IMR-90 (cell line): ENCODE measurements at regions not wholly inside any gene's neighbourhood (a gene's known extent, or its start where the extent isn't known, plus 50 kb on each side); places are given as distances from the start of the nearest gene placed in this dataset.

ENCODE experiments used
- ATAC-seq: fragments of 200-7000 bp; cut with Tn5 transposase; 2 replicates; pipeline ENCODE4 v1.9.1; 2020; ENCODE audit warnings: low read depth, mild to moderate bottlenecking, moderate library complexity
- BruUV-seq: library from RNA; stranded (reverse); fragments of 400-500 nt; replicated peaks from 2 replicates; lab custom pipeline; 2021; lab: Mats Ljungman, UMichigan
- CTCF ChIA-PET: fragments of 300-600 bp; formaldehyde crosslinking; extraction: SDS; loops from one replicate; lab custom pipeline; 2021; ENCODE audit warnings: antibody characterized with exemption; lab: Yijun Ruan, JAX
- POLR2A ChIA-PET: fragments of 300-600 bp; sonication (Branson Sonifier 250); formaldehyde crosslinking; loops from one replicate; lab custom pipeline; 2022; ENCODE audit warnings: antibody characterized with exemption; ENCODE audit not compliant: unreplicated experiment; lab: Charles Lee
- DNase-seq: peaks from one replicate; pipeline ENCODE4 v3.0.0; 2013
- H2AFZ ChIP-seq: replicated peaks from 2 replicates; pipeline ENCODE3; 2013; ENCODE audit warnings: low read length, mild to moderate bottlenecking; ENCODE audit not compliant: poor library complexity
- H2AK5ac ChIP-seq: 2 replicates; pipeline ENCODE4 v1.6.1; 2013; ENCODE audit warnings: low read depth, low read length, inconsistent platforms
- H2AK9ac ChIP-seq: replicated peaks from 2 replicates; pipeline ENCODE3; 2013; ENCODE audit warnings: mild to moderate bottlenecking, low read depth, low read length, moderate library complexity; ENCODE audit not compliant: poor library complexity
- H2BK120ac ChIP-seq: 2 replicates; pipeline ENCODE4 v1.6.1; 2013; ENCODE audit warnings: low read depth, low read length, inconsistent platforms
- H2BK15ac ChIP-seq: 3 replicates; pipeline ENCODE4 v1.6.1; 2013; ENCODE audit warnings: low read depth, low read length, inconsistent platforms
- H2BK20ac ChIP-seq: 2 replicates; pipeline ENCODE4 v1.6.1; 2013; ENCODE audit warnings: low read depth, mild to moderate bottlenecking, inconsistent platforms, low read length, moderate library complexity
- H2BK5ac ChIP-seq: 2 replicates; pipeline ENCODE4 v1.6.1; 2013; ENCODE audit warnings: mild to moderate bottlenecking, low read depth, low read length, inconsistent platforms; ENCODE audit not compliant: poor library complexity, severe bottlenecking
- H3K14ac ChIP-seq: replicated peaks from 2 replicates; pipeline ENCODE4 v1.6.1; 2013; ENCODE audit warnings: low read depth, low read length, inconsistent platforms
- H3K18ac ChIP-seq: 2 replicates; pipeline ENCODE4 v1.6.1; 2013; ENCODE audit warnings: low read depth, low read length, control low read depth
- H3K23ac ChIP-seq: 2 replicates; pipeline ENCODE4 v1.6.1; 2013; ENCODE audit warnings: low read depth, low read length, inconsistent platforms
- H3K27ac ChIP-seq: 2 replicates; pipeline ENCODE4 v1.5.1; 2013; ENCODE audit warnings: mild to moderate bottlenecking, control low read depth, low read length; ENCODE audit not compliant: insufficient read depth
- H3K27me3 ChIP-seq: 2 replicates; pipeline ENCODE4 v1.6.1; 2013; ENCODE audit warnings: low read length; ENCODE audit not compliant: control insufficient read depth, insufficient read depth
- H3K36me3 ChIP-seq: 2 replicates; pipeline ENCODE4 v1.6.1; 2013; ENCODE audit warnings: low read length, mixed read lengths; ENCODE audit not compliant: control insufficient read depth, insufficient read depth
- H3K4ac ChIP-seq: 2 replicates; pipeline ENCODE4 v1.6.1; 2013; ENCODE audit warnings: low read depth, low read length, inconsistent platforms
- H3K4me1 ChIP-seq: 2 replicates; pipeline ENCODE4 v1.6.1; 2013; ENCODE audit warnings: low read length, mixed read lengths; ENCODE audit not compliant: control insufficient read depth, insufficient read depth
- H3K4me2 ChIP-seq: 2 replicates; pipeline ENCODE4 v1.6.1; 2013; ENCODE audit warnings: low read depth, mild to moderate bottlenecking, control low read depth, low read length, moderate library complexity
- H3K4me3 ChIP-seq: 2 replicates; pipeline ENCODE4 v1.5.1; 2013; ENCODE audit warnings: low read depth, mild to moderate bottlenecking, control low read depth, low read length, moderate library complexity; ENCODE audit not compliant: insufficient read depth
- H3K56ac ChIP-seq: 2 replicates; pipeline ENCODE4 v1.6.1; 2013; ENCODE audit warnings: low read length, inconsistent platforms; ENCODE audit not compliant: insufficient read depth; ENCODE audit errors: extremely low read depth
- H3K79me1 ChIP-seq, 2 experiments: 2 replicates each; pipeline ENCODE4 v1.6.1; 2013; ENCODE audit warnings: low read length in 2 of 2, inconsistent platforms in 1 of 2, low read depth in 1 of 2
- H3K9ac ChIP-seq: 2 replicates; pipeline ENCODE4 v1.6.1; 2013; ENCODE audit warnings: low read depth, low read length, control low read depth
- H3K9me1 ChIP-seq: 2 replicates; pipeline ENCODE4 v1.6.1; 2013; ENCODE audit warnings: low read length, inconsistent platforms; ENCODE audit not compliant: insufficient read depth
- H3K9me3 ChIP-seq: 2 replicates; pipeline ENCODE4 v1.6.1; 2013; ENCODE audit warnings: low read length; ENCODE audit not compliant: control insufficient read depth, insufficient read depth
- H4K20me1 ChIP-seq: 2 replicates; pipeline ENCODE4 v1.6.1; 2013; ENCODE audit warnings: low read length, inconsistent platforms; ENCODE audit not compliant: insufficient read depth
- H4K5ac ChIP-seq: 2 replicates; pipeline ENCODE4 v1.6.1; 2013; ENCODE audit warnings: mild to moderate bottlenecking, low read depth, low read length, control low read depth
- H4K8ac ChIP-seq, 2 experiments: 2 replicates each; pipeline ENCODE4 v1.6.1; 2013; ENCODE audit warnings: low read depth in 2 of 2, low read length in 2 of 2, control low read depth in 1 of 2, inconsistent platforms in 1 of 2
- H4K91ac ChIP-seq: 2 replicates; pipeline ENCODE4 v1.6.1; 2013; ENCODE audit warnings: low read depth, low read length, inconsistent platforms; ENCODE audit not compliant: insufficient read depth
- BHLHE40 ChIP-seq: fragments of 150-350 bp; IDR thresholded peaks from 2 replicates; pipeline ENCODE4 v1.6.1; 2016; ENCODE audit warnings: mild to moderate bottlenecking, low read depth, low read length
- CEBPB ChIP-seq: IDR thresholded peaks from 2 replicates; pipeline ENCODE4 v1.6.1; 2012; ENCODE audit warnings: low read depth, low read length, improper control_type of control experiment
- CHD1 ChIP-seq: IDR thresholded peaks from 2 replicates; pipeline ENCODE4 v1.6.1; 2012; ENCODE audit warnings: low read depth, low read length, improper control_type of control experiment
- MXI1 ChIP-seq: IDR thresholded peaks from 2 replicates; pipeline ENCODE4 v1.6.1; 2012; ENCODE audit warnings: low read depth, mild to moderate bottlenecking, low read length, moderate library complexity, borderline replicate concordance
- POLR2A ChIP-seq: IDR thresholded peaks from 2 replicates; pipeline ENCODE4 v1.6.1; 2012; ENCODE audit warnings: mild to moderate bottlenecking, low read depth, low read length
- RAD21 ChIP-seq: IDR thresholded peaks from 2 replicates; pipeline ENCODE4 v1.6.1; 2012; ENCODE audit warnings: low read length, improper control_type of control experiment
- RCOR1 ChIP-seq: IDR thresholded peaks from 2 replicates; pipeline ENCODE4 v1.6.1; 2012; ENCODE audit warnings: mild to moderate bottlenecking, low read length, improper control_type of control experiment; ENCODE audit not compliant: insufficient replicate concordance
- SMC3 ChIP-seq: fragments of 150-350 bp; IDR thresholded peaks from 2 replicates; pipeline ENCODE4 v1.6.1; 2016; ENCODE audit warnings: low read depth, mild to moderate bottlenecking, antibody characterized with exemption, low read length, moderate library complexity
- WGBS, 2 experiments: methylation state at CpG; one replicate each; pipeline versions ENCODE4 v1.1.5 to v1.1.7; 2013; ENCODE audit warnings: missing lambda C conversion rate in 2 of 2; ENCODE audit not compliant: insufficient read length in 1 of 2; ENCODE audit errors: extremely low coverage in 2 of 2; 5-methylcytosine and 5-hydroxymethylcytosine counted together
- dilution Hi-C: fragments of 300-500 bp; cut with HindIII; formaldehyde crosslinking; loops from one replicate; pipeline ENCODE4 v1.14.3; 2018; ENCODE audit warnings: low sequenced_read_pairs; ENCODE audit not compliant: unreplicated experiment
- in situ Hi-C: fragments of 300-500 bp; cut with MboI; formaldehyde crosslinking; loops from 3 replicates; pipeline ENCODE4 v1.14.3; 2019; ENCODE audit warnings: low sequenced_read_pairs, inconsistent platforms, mixed read lengths
- intact Hi-C: fragments of 100-400 bp; cut with micrococcal nuclease; formaldehyde crosslinking; loops from 2 replicates; pipeline ENCODE4 v1.10.0; 2022
- TF ChIP-seq, protein P1 (sequence below): conservative IDR thresholded peaks from 2 replicates; pipeline ENCODE4 v1.5.1; 2012; ENCODE audit warnings: mild to moderate bottlenecking, low read depth, low read length, improper control_type of control experiment
- TF ChIP-seq, protein P2 (sequence below): fragments of 150-350 bp; IDR thresholded peaks from 2 replicates; pipeline ENCODE4 v1.6.1; 2017; ENCODE audit warnings: mild to moderate bottlenecking, antibody characterized with exemption, low read length, low read depth
- TF ChIP-seq, protein P3 (sequence below): fragments of 150-350 bp; IDR thresholded peaks from 2 replicates; pipeline ENCODE4 v1.6.1; 2016; ENCODE audit warnings: low read depth, mild to moderate bottlenecking, low read length, moderate library complexity, borderline replicate concordance

DNA sequence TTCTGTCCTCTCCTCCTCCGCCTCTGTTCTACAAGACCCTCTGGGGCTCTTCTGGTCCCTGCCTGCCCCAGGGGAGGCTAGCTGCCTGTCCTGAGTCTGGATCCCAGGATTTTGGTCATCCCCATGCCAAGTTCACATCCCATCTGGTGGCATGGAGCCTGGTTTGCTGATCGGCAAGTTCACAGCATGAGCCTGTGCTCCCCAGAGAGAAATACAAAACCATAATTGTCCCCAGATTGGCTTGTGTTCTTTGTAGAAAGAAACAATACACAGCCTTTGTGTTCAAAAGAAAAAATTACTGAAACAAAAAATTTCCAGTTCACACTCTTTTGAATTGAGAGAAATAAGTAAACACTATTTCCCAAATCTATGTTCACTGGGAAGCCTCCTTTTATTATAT lies 149.4 kb upstream of the ZC3H12A start:
- Histone ChIP-seq H4K20me1 (no peaks in the 10 kb centered on the region), H2BK120ac (no peak overlapping the region), H3K79me1 (no peaks in the 10 kb centered on the region), H4K91ac (no peak overlapping the region), H3K9ac (no peak overlapping the region), H3K23ac (no peak overlapping the region), H3K4me3 (no peak overlapping the region), H3K9me1 (no peaks in the 10 kb centered on the region), H2AFZ (no peak overlapping the region), H3K4ac (no peak overlapping the region), H3K18ac (no peak overlapping the region), H2BK20ac (no peak overlapping the region), H3K9me3 (no peaks in the 10 kb centered on the region), H3K27me3 (peaks cover 2% of the 10 kb centered on the region; the same call in 1 of the 2 replicates), H3K56ac (no peak overlapping the region), H3K4me1 (no peaks in the 10 kb centered on the region), H4K5ac (no peak overlapping the region), H2BK15ac (no peak overlapping the region), H3K36me3 (no peaks in the 10 kb centered on the region), H4K8ac (no peak overlapping the region), H3K4me2 (no peak overlapping the region), H3K14ac (no peak overlapping the region), H2AK9ac (no peak overlapping the region), H3K27ac (no peak overlapping the region), H2BK5ac (no peak overlapping the region), H2AK5ac (no peak overlapping the region)
- intact Hi-C loops = no loop called here
- CTCF ChIA-PET = interaction anchor here (0.5 kb wide), 1 partner anchor 238 kb away, joined by 6 read pairs; no protein-coding TSS in a partner anchor
- ATAC-seq = no peak
- in situ Hi-C loops = no loop called here
- no peak for DNase-seq
- BruUV-seq = no TSS peak
- WGBS, 2 experiments = 17% methylated on average over 1 of the region's 2 CpGs; no CpG with 5 or more reads in 1 of the 2 experiments
- dilution Hi-C loops = no loop called here
- POLR2A ChIA-PET = no interaction called here
- TF ChIP-seq CEBPB = no peak
- TF ChIP-seq RAD21 = no peak
- TF ChIP-seq POLR2A = no peak
- no peak for TF ChIP-seq CHD1
- no peak for TF ChIP-seq SMC3
- no peak for TF ChIP-seq RCOR1
- TF ChIP-seq, protein P1, sequence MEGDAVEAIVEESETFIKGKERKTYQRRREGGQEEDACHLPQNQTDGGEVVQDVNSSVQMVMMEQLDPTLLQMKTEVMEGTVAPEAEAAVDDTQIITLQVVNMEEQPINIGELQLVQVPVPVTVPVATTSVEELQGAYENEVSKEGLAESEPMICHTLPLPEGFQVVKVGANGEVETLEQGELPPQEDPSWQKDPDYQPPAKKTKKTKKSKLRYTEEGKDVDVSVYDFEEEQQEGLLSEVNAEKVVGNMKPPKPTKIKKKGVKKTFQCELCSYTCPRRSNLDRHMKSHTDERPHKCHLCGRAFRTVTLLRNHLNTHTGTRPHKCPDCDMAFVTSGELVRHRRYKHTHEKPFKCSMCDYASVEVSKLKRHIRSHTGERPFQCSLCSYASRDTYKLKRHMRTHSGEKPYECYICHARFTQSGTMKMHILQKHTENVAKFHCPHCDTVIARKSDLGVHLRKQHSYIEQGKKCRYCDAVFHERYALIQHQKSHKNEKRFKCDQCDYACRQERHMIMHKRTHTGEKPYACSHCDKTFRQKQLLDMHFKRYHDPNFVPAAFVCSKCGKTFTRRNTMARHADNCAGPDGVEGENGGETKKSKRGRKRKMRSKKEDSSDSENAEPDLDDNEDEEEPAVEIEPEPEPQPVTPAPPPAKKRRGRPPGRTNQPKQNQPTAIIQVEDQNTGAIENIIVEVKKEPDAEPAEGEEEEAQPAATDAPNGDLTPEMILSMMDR = no peak
- no peak for TF ChIP-seq BHLHE40
- TF ChIP-seq, protein P2, sequence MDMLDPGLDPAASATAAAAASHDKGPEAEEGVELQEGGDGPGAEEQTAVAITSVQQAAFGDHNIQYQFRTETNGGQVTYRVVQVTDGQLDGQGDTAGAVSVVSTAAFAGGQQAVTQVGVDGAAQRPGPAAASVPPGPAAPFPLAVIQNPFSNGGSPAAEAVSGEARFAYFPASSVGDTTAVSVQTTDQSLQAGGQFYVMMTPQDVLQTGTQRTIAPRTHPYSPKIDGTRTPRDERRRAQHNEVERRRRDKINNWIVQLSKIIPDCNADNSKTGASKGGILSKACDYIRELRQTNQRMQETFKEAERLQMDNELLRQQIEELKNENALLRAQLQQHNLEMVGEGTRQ = no peak
- TF ChIP-seq MXI1 = no peak
- TF ChIP-seq, protein P3, sequence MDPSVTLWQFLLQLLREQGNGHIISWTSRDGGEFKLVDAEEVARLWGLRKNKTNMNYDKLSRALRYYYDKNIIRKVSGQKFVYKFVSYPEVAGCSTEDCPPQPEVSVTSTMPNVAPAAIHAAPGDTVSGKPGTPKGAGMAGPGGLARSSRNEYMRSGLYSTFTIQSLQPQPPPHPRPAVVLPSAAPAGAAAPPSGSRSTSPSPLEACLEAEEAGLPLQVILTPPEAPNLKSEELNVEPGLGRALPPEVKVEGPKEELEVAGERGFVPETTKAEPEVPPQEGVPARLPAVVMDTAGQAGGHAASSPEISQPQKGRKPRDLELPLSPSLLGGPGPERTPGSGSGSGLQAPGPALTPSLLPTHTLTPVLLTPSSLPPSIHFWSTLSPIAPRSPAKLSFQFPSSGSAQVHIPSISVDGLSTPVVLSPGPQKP = no peak
